ENCODE measurements at regions not wholly inside any gene's neighbourhood (a gene's known extent, or its start where the extent isn't known, plus 50 kb on each side); places are given as distances from the start of the nearest gene placed in this dataset.

- peaks cover 4% of the 10 kb centered on the region for H3K9me3 Mint-ChIP-seq (ENCODE audit: low read depth)
- no peak overlapping the region for H3K27ac Mint-ChIP-seq
- H3K4me3 Mint-ChIP-seq = no peak overlapping the region
- no peaks in the 10 kb centered on the region for H3K36me3 Mint-ChIP-seq
- H3K27me3 Mint-ChIP-seq = no peaks in the 10 kb centered on the region
- H3K4me1 Mint-ChIP-seq (ENCODE audit: low read depth) = no peaks in the 10 kb centered on the region
These were observed 652.1 kb downstream of the TBC1D32 start for GRCh38 chr6:120682145-120682544.

- no peaks in the 10 kb centered on the region for H3K4me1 Mint-ChIP-seq (ENCODE audit: low read depth)
These were observed 653.1 kb downstream of the TBC1D32 start for GRCh38 chr6:120681204-120681603.

GRCh38 chr6:120675886-120676285 is 658.4 kb downstream of the TBC1D32 start:
- Mint-ChIP-seq H3K27ac (no peak overlapping the region), H3K4me3 (no peak overlapping the region), H3K27me3 (no peaks in the 10 kb centered on the region), H3K4me1 (ENCODE audit: low read depth) (no peaks in the 10 kb centered on the region), H3K36me3 (no peaks in the 10 kb centered on the region), H3K9me3 (ENCODE audit: low read depth) (no peaks in the 10 kb centered on the region)

More at GRCh38 chr6:120681204-120681603, 653.1 kb downstream of the TBC1D32 start:
- H3K9me3 Mint-ChIP-seq (ENCODE audit: low read depth) = peaks cover 4% of the 10 kb centered on the region
- H3K36me3 Mint-ChIP-seq = no peaks in the 10 kb centered on the region
- no peak overlapping the region for H3K27ac Mint-ChIP-seq
- H3K4me3 Mint-ChIP-seq = no peak overlapping the region
- H3K27me3 Mint-ChIP-seq = no peaks in the 10 kb centered on the region

- H3K27ac Mint-ChIP-seq = no peak overlapping the region
- H3K4me3 Mint-ChIP-seq = no peak overlapping the region
- no peaks in the 10 kb centered on the region for H3K36me3 Mint-ChIP-seq
- H3K9me3 Mint-ChIP-seq (ENCODE audit: low read depth) = peaks cover 8% of the 10 kb centered on the region
- no peaks in the 10 kb centered on the region for H3K27me3 Mint-ChIP-seq
- H3K4me1 Mint-ChIP-seq (ENCODE audit: low read depth) = no peaks in the 10 kb centered on the region
These were observed 662.8 kb downstream of the TBC1D32 start for GRCh38 chr6:120671519-120671918.

- Mint-ChIP-seq H3K36me3 (no peaks in the 10 kb centered on the region), H3K9me3 (ENCODE audit: low read depth) (peaks cover 10% of the 10 kb centered on the region), H3K4me1 (ENCODE audit: low read depth) (no peaks in the 10 kb centered on the region), H3K27me3 (no peaks in the 10 kb centered on the region), H3K27ac (no peak overlapping the region), H3K4me3 (no peak overlapping the region)
These were observed 681.8 kb downstream of the TBC1D32 start for GRCh38 chr6:120652506-120652905.

GRCh38 chr6:120648713-120649112 is 685.6 kb downstream of the TBC1D32 start:
- H3K4me1 Mint-ChIP-seq (ENCODE audit: low read depth) = no peaks in the 10 kb centered on the region
- H3K27ac Mint-ChIP-seq = no peak overlapping the region
- no peaks in the 10 kb centered on the region for H3K36me3 Mint-ChIP-seq
- peaks cover 10% of the 10 kb centered on the region for H3K9me3 Mint-ChIP-seq (ENCODE audit: low read depth)
- no peaks in the 10 kb centered on the region for H3K27me3 Mint-ChIP-seq
- H3K4me3 Mint-ChIP-seq = no peak overlapping the region

GRCh38 chr6:120646101-120646500 is 688.2 kb downstream of the TBC1D32 start:
- Mint-ChIP-seq H3K27ac (no peak overlapping the region), H3K4me3 (no peak overlapping the region), H3K27me3 (no peaks in the 10 kb centered on the region), H3K4me1 (ENCODE audit: low read depth) (no peaks in the 10 kb centered on the region), H3K36me3 (no peaks in the 10 kb centered on the region), H3K9me3 (ENCODE audit: low read depth) (peaks cover 10% of the 10 kb centered on the region)

GRCh38 chr6:120632975-120633374 is 701.3 kb downstream of the TBC1D32 start:
- Mint-ChIP-seq H3K36me3 (no peaks in the 10 kb centered on the region), H3K27ac (no peak overlapping the region), H3K9me3 (ENCODE audit: low read depth) (peaks cover 2% of the 10 kb centered on the region), H3K4me1 (ENCODE audit: low read depth) (no peaks in the 10 kb centered on the region), H3K4me3 (no peak overlapping the region), H3K27me3 (no peaks in the 10 kb centered on the region)

- Mint-ChIP-seq H3K27me3 (no peaks in the 10 kb centered on the region), H3K9me3 (ENCODE audit: low read depth) (peaks cover 7% of the 10 kb centered on the region), H3K4me1 (ENCODE audit: low read depth) (no peaks in the 10 kb centered on the region), H3K27ac (no peak overlapping the region), H3K36me3 (no peaks in the 10 kb centered on the region), H3K4me3 (no peak overlapping the region)
These were observed 706.7 kb downstream of the TBC1D32 start for GRCh38 chr6:120627612-120628011.

- Mint-ChIP-seq H3K36me3 (no peaks in the 10 kb centered on the region), H3K27me3 (no peaks in the 10 kb centered on the region), H3K4me1 (ENCODE audit: low read depth) (no peaks in the 10 kb centered on the region), H3K4me3 (no peak overlapping the region), H3K9me3 (ENCODE audit: low read depth) (no peaks in the 10 kb centered on the region), H3K27ac (no peak overlapping the region)
These were observed 712.1 kb downstream of the TBC1D32 start for GRCh38 chr6:120622127-120622631.

- H3K9me3 Mint-ChIP-seq (ENCODE audit: low read depth) = no peaks in the 10 kb centered on the region
- no peaks in the 10 kb centered on the region for H3K36me3 Mint-ChIP-seq
- H3K4me1 Mint-ChIP-seq (ENCODE audit: low read depth) = no peaks in the 10 kb centered on the region
- H3K27me3 Mint-ChIP-seq = no peaks in the 10 kb centered on the region
- no peak overlapping the region for H3K27ac Mint-ChIP-seq
- H3K4me3 Mint-ChIP-seq = no peak overlapping the region
These were observed 713.4 kb downstream of the TBC1D32 start for GRCh38 chr6:120620900-120621299.

GRCh38 chr6:120615238-120615637 is 719.0 kb downstream of the TBC1D32 start:
- H3K4me1 Mint-ChIP-seq (ENCODE audit: low read depth) = no peaks in the 10 kb centered on the region
- H3K36me3 Mint-ChIP-seq = no peaks in the 10 kb centered on the region
- H3K4me3 Mint-ChIP-seq = no peak overlapping the region
- no peak overlapping the region for H3K27ac Mint-ChIP-seq
- no peaks in the 10 kb centered on the region for H3K9me3 Mint-ChIP-seq (ENCODE audit: low read depth)
- no peaks in the 10 kb centered on the region for H3K27me3 Mint-ChIP-seq

GRCh38 chr6:120614723-120615122 is 719.6 kb downstream of the TBC1D32 start:
- H3K9me3 Mint-ChIP-seq (ENCODE audit: low read depth) = no peaks in the 10 kb centered on the region
- no peak overlapping the region for H3K27ac Mint-ChIP-seq
- no peak overlapping the region for H3K4me3 Mint-ChIP-seq
- no peaks in the 10 kb centered on the region for H3K27me3 Mint-ChIP-seq
- no peaks in the 10 kb centered on the region for H3K4me1 Mint-ChIP-seq (ENCODE audit: low read depth)
- H3K36me3 Mint-ChIP-seq = no peaks in the 10 kb centered on the region

- H3K9me3 Mint-ChIP-seq (ENCODE audit: low read depth) = no peaks in the 10 kb centered on the region
- no peaks in the 10 kb centered on the region for H3K4me1 Mint-ChIP-seq (ENCODE audit: low read depth)
- H3K4me3 Mint-ChIP-seq = no peak overlapping the region
- H3K36me3 Mint-ChIP-seq = no peaks in the 10 kb centered on the region
- no peaks in the 10 kb centered on the region for H3K27me3 Mint-ChIP-seq
- no peak overlapping the region for H3K27ac Mint-ChIP-seq
These were observed 725.5 kb downstream of the TBC1D32 start for GRCh38 chr6:120608826-120609225.

- no peak overlapping the region for H3K4me3 Mint-ChIP-seq
- H3K27me3 Mint-ChIP-seq = no peaks in the 10 kb centered on the region
- no peak overlapping the region for H3K27ac Mint-ChIP-seq
- no peaks in the 10 kb centered on the region for H3K9me3 Mint-ChIP-seq (ENCODE audit: low read depth)
- H3K4me1 Mint-ChIP-seq (ENCODE audit: low read depth) = no peaks in the 10 kb centered on the region
- H3K36me3 Mint-ChIP-seq = no peaks in the 10 kb centered on the region
These were observed 727.5 kb downstream of the TBC1D32 start for GRCh38 chr6:120606743-120607142.

- H3K27me3 Mint-ChIP-seq = no peaks in the 10 kb centered on the region
- no peaks in the 10 kb centered on the region for H3K36me3 Mint-ChIP-seq
- H3K9me3 Mint-ChIP-seq (ENCODE audit: low read depth) = peaks cover 3% of the 10 kb centered on the region
- H3K4me3 Mint-ChIP-seq = no peak overlapping the region
- no peaks in the 10 kb centered on the region for H3K4me1 Mint-ChIP-seq (ENCODE audit: low read depth)
- no peak overlapping the region for H3K27ac Mint-ChIP-seq
These were observed 729.8 kb downstream of the TBC1D32 start for GRCh38 chr6:120604510-120604909.
